Erythroblast (primary cell): ENCODE measurements at regions not wholly inside any gene's neighbourhood (a gene's known extent, or its start where the extent isn't known, plus 50 kb on each side); places are given as distances from the start of the nearest gene placed in this dataset.

ENCODE experiments used
- GATA1 ChIP-seq: IDR thresholded peaks from 2 replicates; pipeline ENCODE4 v1.6.1; 2011; ENCODE audit warnings: low read depth, mild to moderate bottlenecking, control low read depth, low read length, moderate library complexity
- POLR2A ChIP-seq: IDR thresholded peaks from 2 replicates; pipeline ENCODE4 v1.6.1; 2011; ENCODE audit warnings: mild to moderate bottlenecking, low read length

- TF ChIP-seq POLR2A (no peak), GATA1 (no peak)
Measured at GRCh38 chr20:51158226-51158625, 135.3 kb upstream of the KCNG1 start.
